Adrenal gland (tissue), 5 donors: ENCODE measurements at regions not wholly inside any gene's neighbourhood (a gene's known extent, or its start where the extent isn't known, plus 50 kb on each side); places are given as distances from the start of the nearest gene placed in this dataset.

Experiments used
- CTCF ChIP-seq, 6 experiments: fragments of 450-650 bp in 4 of 6; fragments of 200-600 bp in 2 of 6; sonication (generic) in 1 of 6; IDR thresholded peaks; 1 replicate in 5 of 6; 2 replicates in 1 of 6; pipeline versions ENCODE4 v1.5.1 to v1.8.0; 2016 to 2021; ENCODE audit warnings: antibody characterized with exemption in 6 of 6, mild to moderate bottlenecking in 2 of 6, moderate library complexity in 1 of 6
- POLR2A ChIP-seq, 2 donors: fragments of 450-650 bp; IDR thresholded peaks; one replicate each; pipeline ENCODE4 v1.6.1; 2017; ENCODE audit warnings: antibody characterized with exemption in 2 of 2, mild to moderate bottlenecking in 2 of 2, moderate library complexity in 1 of 2
- donor health status: DM: no; HTN: no; CAD: no.

DNA sequence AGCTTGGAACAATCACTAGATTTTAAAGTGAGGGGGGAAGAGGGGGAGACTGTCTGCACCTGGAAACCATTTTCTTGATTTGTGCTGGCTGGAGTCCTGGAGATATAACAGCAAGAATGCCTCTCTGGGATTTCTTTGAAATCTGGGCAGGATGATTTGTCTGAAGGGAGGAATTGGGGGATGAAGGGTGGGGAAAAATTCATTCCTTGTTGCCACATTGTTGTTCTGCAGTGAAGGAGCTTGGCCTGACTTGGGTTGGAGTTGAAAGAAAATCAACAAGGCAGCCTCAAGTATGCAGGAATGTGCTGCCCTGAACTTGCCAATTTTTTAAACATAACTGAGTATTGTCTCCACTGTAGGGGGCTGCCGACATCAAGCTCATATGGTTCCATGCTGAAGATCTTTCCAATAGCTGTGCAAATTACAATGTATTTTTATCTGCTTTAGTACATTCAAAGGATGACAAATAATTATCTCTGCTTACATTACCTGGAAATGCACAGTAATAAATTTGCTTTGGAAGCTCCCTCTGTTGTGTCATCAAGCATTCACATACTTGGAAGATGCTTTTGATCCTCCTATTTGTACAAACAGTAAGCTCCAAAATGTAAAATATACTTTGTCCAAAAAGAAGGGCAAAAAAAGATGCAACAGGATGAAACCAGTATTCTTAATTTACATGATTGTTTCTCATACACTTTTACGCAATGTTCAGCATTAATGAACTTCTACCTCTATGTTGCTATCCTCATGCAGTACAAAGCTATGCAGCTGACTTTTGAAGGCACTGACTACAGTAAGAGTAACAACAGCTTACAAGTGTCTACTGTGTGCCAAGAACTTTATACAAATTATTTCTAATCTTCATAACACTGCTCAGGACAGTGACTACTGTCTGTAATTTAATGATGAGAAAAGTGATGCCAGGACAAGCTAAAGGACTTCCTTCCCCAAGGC lies 627.9 kb upstream of the KLF12 start:
- TF ChIP-seq CTCF (IDR thresholded peaks at IDR 0.05) (no peak), POLR2A (IDR thresholded peaks at IDR 0.05) (no peak)
